ENCODE measurements at regions not wholly inside any gene's neighbourhood (a gene's known extent, or its start where the extent isn't known, plus 50 kb on each side); places are given as distances from the start of the nearest gene placed in this dataset.

- no peak for TF ChIP-seq MEF2A (IDR thresholded peaks at IDR 0.05; ENCODE audit: borderline replicate concordance, low read depth)
- no peak for TF ChIP-seq IRF3 (IDR thresholded peaks at IDR 0.05; ENCODE audit: low read depth, low read length)
- TF ChIP-seq CHD2 (IDR thresholded peaks at IDR 0.05; ENCODE audit: low read length, partially characterized antibody) = no peak
- TF ChIP-seq CTCF (IDR thresholded peaks at IDR 0.05) = no peak
- no peak for TF ChIP-seq RXRA (IDR thresholded peaks at IDR 0.05; ENCODE audit: borderline replicate concordance, low read depth)
- no peak for TF ChIP-seq TCF12 (IDR thresholded peaks at IDR 0.05)
- TF ChIP-seq POLR2AphosphoS5 (IDR thresholded peaks at IDR 0.05; ENCODE audit: low read depth, low read length) = no peak
Measured at GRCh38 chr6:113610377-113610988, 246.7 kb upstream of the MARCKS start (continued).

GRCh38 chr6:113616701-113617274, 240.4 kb upstream of the MARCKS start:
- H3K4me2 ChIP-seq = no peak overlapping the region
- H3F3A ChIP-seq (replicated peaks; ENCODE audit: insufficient read depth) = no peaks in the 10 kb centered on the region
- no peaks in the 10 kb centered on the region for H3K9me3 ChIP-seq
- H3K9ac ChIP-seq = no peak overlapping the region
- no peak overlapping the region for H2AFZ ChIP-seq (ENCODE audit: low read depth)
- POLR2A ChIA-PET = no interaction called here
- no peaks in the 10 kb centered on the region for H3K36me3 ChIP-seq (replicated peaks in 1 of 2; ENCODE audit: control insufficient read depth in 1 of 2, insufficient read depth in 2 of 2, low read length in 1 of 2)
- no peaks in the 10 kb centered on the region for H3K79me2 ChIP-seq (ENCODE audit: insufficient read depth)
- CTCF ChIA-PET = no interaction called here
- no peaks in the 10 kb centered on the region for H3K9me2 ChIP-seq
- H3K27me3 ChIP-seq (ENCODE audit: insufficient read depth) = no peaks in the 10 kb centered on the region
- WGBS (ENCODE audit: low lambda C conversion rate) = 94% methylated on average over 5 of the region's 5 CpGs
- H3K27ac ChIP-seq (ENCODE audit: low read depth in 2 of 2, low read length in 1 of 2) = no peak overlapping the region
- no peak for DNase-seq
- H3K4me3 ChIP-seq (ENCODE audit: low read depth in 2 of 2, low read length in 1 of 2) = no peak overlapping the region
- H4K20me1 ChIP-seq (ENCODE audit: insufficient read depth) = no peaks in the 10 kb centered on the region
- H3K4me1 ChIP-seq (ENCODE audit: control insufficient read depth in 1 of 2, insufficient read depth in 2 of 2, low read depth in 1 of 2, low read length in 1 of 2) = peaks cover 2 to 4% of the 10 kb centered on the region in 2 experiments; a peak in 2 of 4 replicates
- TF ChIP-seq CHD2 (IDR thresholded peaks at IDR 0.05; ENCODE audit: low read length, partially characterized antibody) (no peak), PBX3 (IDR thresholded peaks at IDR 0.05) (no peak), USF2 (IDR thresholded peaks at IDR 0.05; ENCODE audit: borderline replicate concordance, low read depth, low read length) (no peak), ZBTB33 (IDR thresholded peaks at IDR 0.05; ENCODE audit: borderline replicate concordance, low read depth) (no peak), TEAD4 (IDR thresholded peaks at IDR 0.05; ENCODE audit: borderline replicate concordance, insufficient read depth) (no peak), JUND (IDR thresholded peaks at IDR 0.05) (no peak), GATA2 (CRISPR knock-in tag; IDR thresholded peaks at IDR 0.05) (no peak), MEF2A (IDR thresholded peaks at IDR 0.05; ENCODE audit: borderline replicate concordance, low read depth) (no peak), IRF3 (IDR thresholded peaks at IDR 0.05; ENCODE audit: low read depth, low read length) (no peak), POLR2AphosphoS5 (IDR thresholded peaks at IDR 0.05; ENCODE audit: low read depth, low read length) (no peak), USF1 (IDR thresholded peaks at IDR 0.05; ENCODE audit: borderline replicate concordance, low read depth) (no peak), SMC3 (IDR thresholded peaks at IDR 0.05; ENCODE audit: low read depth, low read length) (no peak), REST (IDR thresholded peaks at IDR 0.05; ENCODE audit: low read depth, low read length) (no peak)

Measured in SK-N-SH (cell line).